Adrenal gland (tissue), 5 donors: ENCODE measurements at regions not wholly inside any gene's neighbourhood (a gene's known extent, or its start where the extent isn't known, plus 50 kb on each side); places are given as distances from the start of the nearest gene placed in this dataset.

Source experiments
- CTCF ChIP-seq, 6 experiments: fragments of 450-650 bp in 4 of 6; fragments of 200-600 bp in 2 of 6; sonication (generic) in 1 of 6; IDR thresholded peaks; 1 replicate in 5 of 6; 2 replicates in 1 of 6; pipeline versions ENCODE4 v1.5.1 to v1.8.0; 2016 to 2021; ENCODE audit warnings: antibody characterized with exemption in 6 of 6, mild to moderate bottlenecking in 2 of 6, moderate library complexity in 1 of 6
- POLR2A ChIP-seq, 2 donors: fragments of 450-650 bp; IDR thresholded peaks; one replicate each; pipeline ENCODE4 v1.6.1; 2017; ENCODE audit warnings: antibody characterized with exemption in 2 of 2, mild to moderate bottlenecking in 2 of 2, moderate library complexity in 1 of 2
- donor health status: DM: no; HTN: no; CAD: no.

GRCh38 chr20:17875981-17876385 lies 92.6 kb downstream of the SNX5 start:
- TF ChIP-seq POLR2A (IDR thresholded peaks at IDR 0.05), result no peak
- no peak for TF ChIP-seq CTCF (IDR thresholded peaks at IDR 0.05)
